Left cardiac atrium (tissue), 4 donors: ENCODE measurements at regions not wholly inside any gene's neighbourhood (a gene's known extent, or its start where the extent isn't known, plus 50 kb on each side); places are given as distances from the start of the nearest gene placed in this dataset.

Experiments used
- ATAC-seq, 2 donors: fragments of 200-7000 bp; cut with Tn5 transposase; one replicate each; pipeline ENCODE4 v1.9.1; 2020; ENCODE audit warnings: mild to moderate bottlenecking in 2 of 2, moderate library complexity in 2 of 2
- DNase-seq: peaks from one replicate; pipeline ENCODE4 v3.0.0-alpha.2; 2020
- intact Hi-C, 2 donors: fragments of 100-400 bp; cut with DNase I; formaldehyde crosslinking; loops; one replicate each; pipeline versions ENCODE4 v1.14.1 to v1.15.1; 2022 to 2023
- donor health status: DM: no; HTN: yes; CAD: no.
- donor health status: DM: no; HTN: yes; CAD: no; lungs with severe emphysema.
- donor health status: DM: yes; HTN: yes; CAD: no.
- donor health status: Dilated cardiomyopathy.

DNA sequence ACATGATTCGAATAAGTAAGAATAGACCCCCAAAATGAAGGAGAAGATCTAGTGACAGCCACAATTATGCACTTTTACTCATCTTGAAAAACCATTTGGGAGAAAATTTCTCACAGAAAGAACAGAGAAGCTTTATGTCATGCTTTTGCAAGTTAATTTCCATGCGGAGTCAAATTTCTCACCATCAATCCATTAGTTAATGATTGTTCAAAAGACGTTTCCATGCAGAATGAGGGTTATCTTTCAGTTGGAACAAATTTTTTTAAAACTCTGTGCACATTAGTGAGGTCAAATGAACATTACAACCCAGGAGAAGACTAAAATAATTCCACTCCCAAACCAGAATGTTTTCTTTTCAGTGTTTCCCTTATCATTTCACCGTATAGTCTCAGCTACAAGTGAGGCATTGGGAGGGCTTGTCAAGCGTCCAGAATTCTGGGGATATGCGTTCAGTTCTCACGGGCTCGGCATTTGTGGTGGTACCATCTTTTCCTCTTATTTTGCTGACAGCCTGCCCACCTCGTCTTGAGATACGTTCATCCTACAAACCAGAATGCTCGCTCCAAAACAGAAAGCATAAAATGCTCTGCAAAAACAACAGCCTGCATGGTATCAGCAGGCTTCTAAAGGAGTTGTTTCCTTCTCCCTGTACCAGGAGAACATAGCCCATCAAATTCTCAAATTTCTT lies 130.8 kb upstream of the TBL1X start:
- DNase-seq (no peak), ATAC-seq (no peak)
- intact Hi-C loops = no loop called here

DNA sequence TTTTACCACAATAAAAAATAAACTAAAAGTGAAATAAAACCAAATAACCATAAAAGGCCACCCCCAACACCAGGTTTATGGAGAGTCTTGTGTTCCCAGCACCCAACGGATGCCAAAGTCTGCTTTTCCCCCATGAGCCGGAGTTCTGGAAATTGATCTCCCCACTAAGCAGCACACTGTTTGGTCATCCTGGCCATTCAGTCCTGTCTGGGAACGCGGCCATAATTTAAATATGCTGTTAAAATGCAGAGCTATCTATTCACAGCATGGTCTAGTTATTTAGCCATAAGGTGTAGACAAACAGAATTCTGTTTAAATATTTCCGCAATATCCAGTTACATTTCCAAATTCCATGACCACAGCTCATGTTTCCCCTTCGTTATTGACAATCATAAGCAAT lies 129.6 kb upstream of the TBL1X start:
- DNase-seq = no peak
- no peak for ATAC-seq
- intact Hi-C loops = no loop called here

- no peak for DNase-seq
- intact Hi-C loops = no loop called here
- ATAC-seq = no peak
Observed at GRCh38 chrX:9336456-9336855, 128.4 kb upstream of the TBL1X start.

- DNase-seq (no peak), ATAC-seq (no peak)
- intact Hi-C loops = no loop called here
Observed at GRCh38 chrX:9337046-9337445, 127.8 kb upstream of the TBL1X start.

GRCh38 chrX:9338986-9339385 lies 125.9 kb upstream of the TBL1X start:
- DNase-seq = no peak
- intact Hi-C loops = no loop called here
- ATAC-seq = no peak

GRCh38 chrX:9339603-9340491 lies 125.0 kb upstream of the TBL1X start:
- peak; percentile 21 to 57 for ATAC-seq
- peak; percentile 43 for DNase-seq
- intact Hi-C loops = loop anchor here in 1 of 2 donors (5.0 kb wide), 1 partner anchor 122 kb away; no protein-coding TSS in a partner anchor

DNA sequence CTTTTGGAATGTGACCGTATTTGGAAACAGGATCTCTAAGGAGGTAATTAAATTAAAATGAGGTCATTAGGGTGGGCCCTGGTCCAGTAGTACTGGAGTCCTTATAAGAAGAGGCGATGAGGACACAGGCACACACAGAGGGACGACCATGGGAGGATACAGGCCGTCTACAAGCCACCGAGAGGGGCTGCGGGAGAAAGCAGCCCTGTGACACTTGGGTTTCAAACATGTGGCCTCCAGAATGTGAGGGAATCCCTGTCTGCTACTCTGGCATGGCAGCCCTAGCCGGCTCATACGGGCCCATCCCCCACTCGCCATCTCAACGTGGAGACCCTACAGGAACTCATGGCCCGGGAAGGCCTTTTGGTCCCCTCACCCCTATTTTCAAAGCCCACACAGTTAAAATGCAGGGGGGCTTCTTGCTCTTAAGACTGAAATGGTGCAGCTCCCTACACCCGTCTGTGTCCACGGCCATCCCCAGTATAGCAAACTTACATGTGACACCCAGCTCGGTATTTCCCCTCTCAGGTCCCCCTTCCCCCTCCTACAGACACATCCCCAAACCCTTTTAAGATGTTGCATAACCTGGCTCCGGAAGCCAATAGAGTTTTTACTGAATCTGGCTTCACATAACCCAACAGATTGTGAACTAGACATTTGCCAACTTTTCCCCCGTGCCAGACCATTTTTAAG lies 124.1 kb upstream of the TBL1X start:
- ATAC-seq = peak; percentile 55 to 58
- intact Hi-C loops = loop anchor here in 1 of 2 donors (5.0 kb wide), 1 partner anchor 122 kb away; no protein-coding TSS in a partner anchor
- DNase-seq = peak; percentile 29

- ATAC-seq (peak; percentile 29 to 39), DNase-seq (peak; percentile 70)
- intact Hi-C loops = loop anchor here (2.0 to 5.0 kb wide), 2 partner anchors 121 kb away; no protein-coding TSS in a partner anchor
Observed at GRCh38 chrX:9341291-9342201, 123.3 kb upstream of the TBL1X start.

DNA sequence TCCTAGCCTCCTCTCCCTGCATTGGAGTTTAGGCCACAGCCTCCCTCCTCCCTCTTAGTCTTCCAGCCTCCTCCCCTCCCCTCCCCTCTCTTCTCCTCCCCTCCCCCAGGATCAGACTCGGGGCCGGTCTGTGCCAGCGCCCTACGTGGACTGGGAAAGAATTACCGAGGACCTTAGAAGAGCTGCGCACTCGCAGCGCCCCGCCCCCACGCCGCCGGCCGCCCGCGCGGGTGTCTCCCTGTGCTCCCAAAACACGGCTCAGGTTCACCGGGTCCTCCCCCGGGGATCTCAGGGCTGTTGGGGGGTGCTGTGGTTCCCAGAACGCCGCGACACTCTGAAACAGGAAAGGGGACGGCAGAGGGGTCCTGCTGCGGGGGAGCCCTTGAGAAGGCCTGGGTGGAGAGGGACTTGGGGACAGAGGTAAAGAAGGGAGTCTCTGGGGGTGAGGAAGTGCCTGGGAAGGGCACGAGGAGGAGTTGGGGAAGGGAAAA lies 122.3 kb upstream of the TBL1X start:
- ATAC-seq (peak; percentile 86 to 93), DNase-seq (peak; percentile 80)
- intact Hi-C loops = loop anchor here (2.0 to 5.0 kb wide), 2 partner anchors 120 kb away; no protein-coding TSS in a partner anchor

DNA sequence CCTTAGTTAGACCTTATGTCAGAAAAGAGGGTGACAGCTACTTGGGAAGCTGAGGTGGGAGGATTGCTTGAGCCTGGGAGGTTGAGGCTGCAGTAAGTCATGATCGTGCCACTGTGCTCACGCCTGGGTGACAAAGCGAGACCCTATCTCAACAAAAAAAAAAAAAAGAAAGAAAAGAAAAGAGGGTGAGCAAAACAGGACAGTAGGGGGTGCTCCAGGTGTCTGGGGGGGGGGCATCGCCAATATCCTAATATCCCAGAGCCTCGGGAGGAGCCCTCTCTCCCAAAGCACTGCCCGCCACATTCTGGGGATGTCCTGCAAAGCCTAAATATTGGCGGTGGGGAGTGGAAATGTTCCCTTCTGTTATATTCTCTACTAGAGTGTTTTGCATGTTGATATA lies 120.9 kb upstream of the TBL1X start:
- DNase-seq (no peak), ATAC-seq (no peak)
- intact Hi-C loops = loop anchor here (2.0 to 5.0 kb wide), 2 partner anchors 118 to 119 kb away; no protein-coding TSS in a partner anchor

DNA sequence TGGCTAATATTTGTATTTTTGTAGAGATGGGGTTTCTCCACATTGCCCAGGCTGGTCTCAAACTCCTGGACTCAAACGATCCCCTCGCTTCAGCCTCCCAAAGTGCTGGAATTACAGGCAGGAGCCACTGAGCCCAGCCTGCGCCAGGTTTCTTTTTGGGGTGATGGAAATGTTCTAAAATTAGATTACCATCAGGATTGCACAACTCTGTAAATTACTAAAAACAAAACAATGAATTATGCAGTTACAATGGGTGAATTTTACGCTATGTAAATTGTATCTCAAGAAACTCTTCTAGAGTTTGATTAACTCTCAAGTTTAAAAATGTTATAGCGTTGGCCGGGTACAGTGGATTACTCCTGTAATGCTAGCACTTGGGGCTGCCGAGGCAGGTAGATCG lies 118.9 kb upstream of the TBL1X start:
- no peak for ATAC-seq
- intact Hi-C loops = no loop called here
- no peak for DNase-seq

GRCh38 chrX:9349572-9350494 lies 115.0 kb upstream of the TBL1X start:
- ATAC-seq = no peak
- DNase-seq = no peak
- intact Hi-C loops = no loop called here

- ATAC-seq (no peak), DNase-seq (no peak)
- intact Hi-C loops = no loop called here
Observed at GRCh38 chrX:9351126-9351525, 113.7 kb upstream of the TBL1X start.

GRCh38 chrX:9352243-9352642 lies 112.6 kb upstream of the TBL1X start:
- intact Hi-C loops = no loop called here
- ATAC-seq = no peak
- no peak for DNase-seq

DNA sequence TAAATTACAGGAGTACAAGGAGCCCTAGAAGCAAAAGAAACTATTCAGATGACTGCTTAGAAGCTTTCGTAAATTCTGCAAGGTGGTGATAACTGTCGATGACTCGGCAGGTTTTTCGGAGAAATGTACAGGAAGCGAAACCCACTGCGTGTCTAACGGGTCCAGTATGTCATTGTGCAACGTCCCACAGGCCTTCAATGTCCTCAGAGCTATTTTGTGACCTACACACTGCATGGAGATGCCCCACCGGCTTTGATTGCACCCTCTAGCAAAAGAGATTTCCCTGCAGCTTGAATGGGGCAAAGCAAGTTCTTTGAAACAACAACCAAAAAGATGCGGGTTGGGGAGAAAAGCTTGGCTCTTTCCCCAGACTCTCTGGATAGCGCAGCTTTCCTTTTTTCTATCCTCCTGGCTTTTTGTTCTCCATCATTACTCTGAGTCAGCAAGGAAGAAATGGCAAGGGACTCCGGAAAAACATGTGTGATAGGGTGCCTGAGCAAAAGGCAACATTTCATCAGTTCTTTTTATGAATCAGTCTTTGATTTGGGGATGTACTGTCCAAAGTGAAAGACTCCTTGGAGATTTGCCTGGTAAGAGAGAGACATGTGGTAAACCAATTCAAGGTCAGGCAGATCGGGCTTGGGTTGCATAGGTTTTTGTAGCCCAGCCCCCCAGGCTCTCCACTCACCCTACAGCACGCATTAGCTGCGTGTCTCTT lies 112.0 kb upstream of the TBL1X start:
- peak; percentile 67 to 78 for ATAC-seq
- DNase-seq = peak; percentile 35
- intact Hi-C loops = no loop called here

GRCh38 chrX:9354918-9355317 lies 109.9 kb upstream of the TBL1X start:
- DNase-seq (no peak), ATAC-seq (no peak)
- intact Hi-C loops = no loop called here

DNA sequence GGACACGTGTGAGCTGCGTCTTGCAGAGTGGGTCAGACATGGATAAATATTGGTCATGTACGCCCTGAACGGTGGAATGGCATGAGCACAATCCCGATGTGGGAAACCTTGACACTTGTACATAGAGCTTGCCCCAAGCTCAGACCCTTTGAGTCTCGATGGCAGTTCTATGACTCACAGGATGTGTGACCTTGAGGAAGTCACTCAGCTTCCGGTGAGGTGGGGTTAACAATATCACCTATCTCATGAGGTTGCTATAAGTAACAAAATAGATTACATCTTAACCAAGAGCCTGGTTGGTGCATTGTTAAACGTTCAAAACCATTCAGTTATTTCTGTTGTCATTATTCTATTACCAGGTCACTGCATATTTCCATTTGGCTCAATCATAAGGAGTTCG lies 109.1 kb upstream of the TBL1X start:
- ATAC-seq (no peak), DNase-seq (no peak)
- intact Hi-C loops = no loop called here
